ENCODE measurements at regions not wholly inside any gene's neighbourhood (a gene's known extent, or its start where the extent isn't known, plus 50 kb on each side); places are given as distances from the start of the nearest gene placed in this dataset.

DNA sequence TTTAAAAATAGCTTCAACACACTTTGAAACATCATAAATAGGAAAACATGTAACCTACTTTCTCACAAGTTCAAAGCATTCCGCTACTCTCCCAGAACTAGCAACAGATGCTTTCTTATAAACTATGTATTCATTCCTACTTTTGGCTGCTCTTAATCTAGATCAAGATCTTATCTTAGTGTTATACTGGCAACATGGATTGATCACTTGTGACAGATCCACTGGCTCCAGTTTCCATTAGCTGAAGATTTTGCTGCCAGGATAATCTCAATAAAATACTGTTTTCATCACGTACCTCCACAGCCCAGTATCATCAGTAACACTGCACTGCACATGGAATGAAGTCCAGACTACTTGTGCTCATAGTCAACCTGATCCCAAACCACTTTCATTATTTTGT is 491.7 kb upstream of the AGTR1 start:
- FAIRE-seq, result no peak
- dilution Hi-C loops (cut with MboI; ENCODE audit: extremely low pct_ligation_motif_present, low sequenced_read_pairs), result no loop called here
- H3K27ac ChIP-seq (ENCODE audit: control insufficient read depth, insufficient read depth, low read length), result no peak overlapping the region

DNA sequence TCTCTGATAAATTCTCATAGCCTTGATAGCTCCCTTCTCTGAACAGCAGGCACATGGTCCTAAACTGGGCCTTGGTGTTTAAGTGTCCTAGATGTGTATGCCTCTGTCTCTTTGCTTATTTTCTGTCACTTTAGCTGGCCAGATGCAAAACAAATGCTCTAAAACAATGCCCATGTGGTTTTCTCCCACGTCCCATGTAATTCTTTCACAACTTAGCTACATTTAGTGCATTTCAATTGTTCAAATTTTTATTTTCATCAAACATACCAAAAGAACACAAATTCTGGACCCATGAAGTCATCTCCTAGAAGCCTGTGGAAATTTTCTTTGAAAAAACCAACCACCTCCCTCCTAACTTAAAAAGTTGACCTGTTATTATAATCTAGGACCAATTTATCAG is 491.3 kb upstream of the AGTR1 start:
- Histone ChIP-seq H3K9ac (ENCODE audit: control insufficient read depth, extremely low read depth, insufficient read depth, low read length) (no peak overlapping the region), H3K27ac (ENCODE audit: control insufficient read depth, insufficient read depth, low read length) (no peak overlapping the region), H3K27me3 (ENCODE audit: control insufficient read depth, extremely low read depth, insufficient read depth, low read length) (no peaks in the 10 kb centered on the region), H3K4me3 (ENCODE audit: control insufficient read depth in 2 of 3, extremely low read depth in 1 of 3, insufficient read depth in 2 of 3, low read depth in 1 of 3, low read length in 3 of 3) (no peak overlapping the region), H3K79me2 (ENCODE audit: control insufficient read depth, insufficient read depth, low read length) (no peaks in the 10 kb centered on the region), H3K4me2 (ENCODE audit: control insufficient read depth, extremely low read depth, insufficient read depth, low read depth, low read length) (no peak overlapping the region), H3K9me3 (ENCODE audit: control insufficient read depth, low read depth, low read length) (no peaks in the 10 kb centered on the region), H3K4me1 (ENCODE audit: control insufficient read depth, extremely low read depth, insufficient read depth, low read length) (no peaks in the 10 kb centered on the region), H2AFZ (ENCODE audit: control insufficient read depth, low read length) (no peak overlapping the region), H3K9me1 (ENCODE audit: control insufficient read depth, extremely low read depth, insufficient read depth, low read length) (no peaks in the 10 kb centered on the region), H3K36me3 (ENCODE audit: control insufficient read depth in 2 of 2, extremely low read depth in 1 of 2, insufficient read depth in 2 of 2, low read length in 2 of 2) (no peaks in the 10 kb centered on the region), H4K20me1 (ENCODE audit: control insufficient read depth, extremely low read depth, insufficient read depth, low read length) (no peaks in the 10 kb centered on the region)
- DNase-seq (ENCODE audit: low read depth, low spot score), result no peak
- TF ChIP-seq, protein P1, sequence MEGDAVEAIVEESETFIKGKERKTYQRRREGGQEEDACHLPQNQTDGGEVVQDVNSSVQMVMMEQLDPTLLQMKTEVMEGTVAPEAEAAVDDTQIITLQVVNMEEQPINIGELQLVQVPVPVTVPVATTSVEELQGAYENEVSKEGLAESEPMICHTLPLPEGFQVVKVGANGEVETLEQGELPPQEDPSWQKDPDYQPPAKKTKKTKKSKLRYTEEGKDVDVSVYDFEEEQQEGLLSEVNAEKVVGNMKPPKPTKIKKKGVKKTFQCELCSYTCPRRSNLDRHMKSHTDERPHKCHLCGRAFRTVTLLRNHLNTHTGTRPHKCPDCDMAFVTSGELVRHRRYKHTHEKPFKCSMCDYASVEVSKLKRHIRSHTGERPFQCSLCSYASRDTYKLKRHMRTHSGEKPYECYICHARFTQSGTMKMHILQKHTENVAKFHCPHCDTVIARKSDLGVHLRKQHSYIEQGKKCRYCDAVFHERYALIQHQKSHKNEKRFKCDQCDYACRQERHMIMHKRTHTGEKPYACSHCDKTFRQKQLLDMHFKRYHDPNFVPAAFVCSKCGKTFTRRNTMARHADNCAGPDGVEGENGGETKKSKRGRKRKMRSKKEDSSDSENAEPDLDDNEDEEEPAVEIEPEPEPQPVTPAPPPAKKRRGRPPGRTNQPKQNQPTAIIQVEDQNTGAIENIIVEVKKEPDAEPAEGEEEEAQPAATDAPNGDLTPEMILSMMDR (optimal IDR thresholded peaks at IDR 0.05 in 1 of 3, IDR thresholded peaks at IDR 0.05 in 1 of 3, conservative IDR thresholded peaks at IDR 0.05 in 1 of 3; ENCODE audit: extremely low read depth in 1 of 3, insufficient read depth in 2 of 3, low read length in 3 of 3), result no peak
- no peak for TF ChIP-seq EZH2 (IDR thresholded peaks at IDR 0.05; ENCODE audit: low read length)
- no peak for FAIRE-seq
- dilution Hi-C loops (cut with MboI; ENCODE audit: extremely low pct_ligation_motif_present, low sequenced_read_pairs), result no loop called here

More for the DNA sequence above, 491.7 kb upstream of the AGTR1 start:
- no peaks in the 10 kb centered on the region for H3K27me3 ChIP-seq (ENCODE audit: control insufficient read depth, extremely low read depth, insufficient read depth, low read length)
- H3K36me3 ChIP-seq (ENCODE audit: control insufficient read depth in 2 of 2, extremely low read depth in 1 of 2, insufficient read depth in 2 of 2, low read length in 2 of 2), result no peaks in the 10 kb centered on the region
- no peak overlapping the region for H3K9ac ChIP-seq (ENCODE audit: control insufficient read depth, extremely low read depth, insufficient read depth, low read length)
- no peak overlapping the region for H3K4me2 ChIP-seq (ENCODE audit: control insufficient read depth, extremely low read depth, insufficient read depth, low read depth, low read length)
- TF ChIP-seq, protein P1 (optimal IDR thresholded peaks at IDR 0.05 in 1 of 3, IDR thresholded peaks at IDR 0.05 in 1 of 3, conservative IDR thresholded peaks at IDR 0.05 in 1 of 3; ENCODE audit: extremely low read depth in 1 of 3, insufficient read depth in 2 of 3, low read length in 3 of 3), result no peak
- no peak for TF ChIP-seq EZH2 (IDR thresholded peaks at IDR 0.05; ENCODE audit: low read length)
- no peaks in the 10 kb centered on the region for H4K20me1 ChIP-seq (ENCODE audit: control insufficient read depth, extremely low read depth, insufficient read depth, low read length)
- H3K4me3 ChIP-seq (ENCODE audit: control insufficient read depth in 2 of 3, extremely low read depth in 1 of 3, insufficient read depth in 2 of 3, low read depth in 1 of 3, low read length in 3 of 3), result no peak overlapping the region
- no peaks in the 10 kb centered on the region for H3K9me1 ChIP-seq (ENCODE audit: control insufficient read depth, extremely low read depth, insufficient read depth, low read length)
- H3K79me2 ChIP-seq (ENCODE audit: control insufficient read depth, insufficient read depth, low read length), result no peaks in the 10 kb centered on the region
- DNase-seq (ENCODE audit: low read depth, low spot score), result no peak
- no peak overlapping the region for H2AFZ ChIP-seq (ENCODE audit: control insufficient read depth, low read length)
- H3K4me1 ChIP-seq (ENCODE audit: control insufficient read depth, extremely low read depth, insufficient read depth, low read length), result no peaks in the 10 kb centered on the region
- no peaks in the 10 kb centered on the region for H3K9me3 ChIP-seq (ENCODE audit: control insufficient read depth, low read depth, low read length)

Data from keratinocyte (primary cell).